Heart right ventricle (tissue), 16 donors: ENCODE measurements at regions not wholly inside any gene's neighbourhood (a gene's known extent, or its start where the extent isn't known, plus 50 kb on each side); places are given as distances from the start of the nearest gene placed in this dataset.

Experiments
- ATAC-seq, 8 donors: fragments of 200-7000 bp; cut with Tn5 transposase; one replicate each; pipeline ENCODE4 v1.9.1; 2020; ENCODE audit warnings: mild to moderate bottlenecking in 8 of 8, moderate library complexity in 8 of 8, moderate number of reproducible peaks in 1 of 8
- DNase-seq, 2 donors: peaks; one replicate each; pipeline ENCODE4 v3.0.0-alpha.2; 2020
- H3K27ac ChIP-seq, 10 donors: fragments of 200-600 bp; sonication (generic) in 2 of 10; one replicate each; pipeline versions ENCODE4 v1.5.0 to v1.8.0; 2020 to 2022; ENCODE audit warnings: mild to moderate bottlenecking in 3 of 10
- H3K27me3 ChIP-seq, 7 donors: fragments of 200-600 bp; one replicate each; pipeline ENCODE4 v1.8.0; 2021 to 2022; ENCODE audit warnings: mild to moderate bottlenecking in 2 of 7
- H3K36me3 ChIP-seq, 9 donors: fragments of 200-600 bp; sonication (generic) in 1 of 9; one replicate each; pipeline versions ENCODE4 v1.5.0 to v1.8.0; 2020 to 2022; ENCODE audit warnings: mild to moderate bottlenecking in 2 of 9
- H3K4me1 ChIP-seq, 9 donors: fragments of 200-600 bp; sonication (generic) in 1 of 9; one replicate each; pipeline versions ENCODE4 v1.5.0 to v1.8.0; 2020 to 2022; ENCODE audit warnings: mild to moderate bottlenecking in 4 of 9
- H3K4me3 ChIP-seq, 10 donors: fragments of 200-600 bp; sonication (generic) in 2 of 10; one replicate each; pipeline versions ENCODE4 v1.5.0 to v1.8.0; 2020 to 2022; ENCODE audit warnings: mild to moderate bottlenecking in 7 of 10, moderate library complexity in 2 of 10
- H3K9me3 ChIP-seq, 11 donors: fragments of 200-600 bp in 10 of 11; sonication (generic) in 2 of 11; one replicate each; pipeline versions ENCODE4 v1.5.0 to v1.8.0; 2013 to 2022; ENCODE audit warnings: mild to moderate bottlenecking in 2 of 11, control low read depth in 1 of 11, moderate library complexity in 1 of 11
- WGBS, 2 donors: extraction: QIAGEN DNeasy Blood & Tissue Kit; methylation state at CpG; one replicate each; pipeline ENCODE4 v1.1.7; 2013; ENCODE audit warnings: inconsistent platforms in 1 of 2; 5-methylcytosine and 5-hydroxymethylcytosine counted together
- intact Hi-C, 10 donors: fragments of 100-400 bp; cut with DNase I; formaldehyde crosslinking; loops; one replicate each; pipeline versions ENCODE4 v1.11.1 to v1.14.2; 2022
- TF ChIP-seq, protein P1 (sequence below), 9 donors: fragments of 200-600 bp; sonication (generic) in 2 of 9; IDR thresholded peaks; one replicate each; pipeline versions ENCODE4 v1.5.0 to v1.8.0; 2021 to 2022; ENCODE audit warnings: antibody characterized with exemption in 9 of 9, mild to moderate bottlenecking in 5 of 9, moderate library complexity in 1 of 9
- donor health status: Arrhythmogenic right ventricular cardiomyopathy.
- donor health status: ischemic (EF 13 %, LVEDD 7.1; RV severe dilation, severe dysfunction).
- donor health status: healthy with polysubstance abuse.
- donor health status: DM: no; HTN: yes; CAD: no.
- donor health status: DM: no; HTN: no; CAD: no.
- donor health status: ischemic (EF 25% LVEDD 6.9; RV normal size, moderate dysfunction).
- donor health status: ischemic (EF 25% LVEDD 5.7; RV mildly dilated, moderate dysfunction).
- donor health status: healthy.
- donor health status: DM: yes; HTN: yes; CAD: no.
- donor health status: Ischemic cardiomyopathy.
- donor health status: ischemic (EF 35%, LVEDD 5.7; RV mildly dilated, moderate dysfunction).
- donor health status: nonischemic (EF 11% LVEDD 7.7; RV severe dilation, severe dysfunction).
- donor health status: DM: yes; HTN: yes; CAD: no.
- donor health status: PGD.
- donor health status: ischemic (EF 29% LVEDD 5.4; RV normal size, mild dysfunction).
- donor health status: nonischemic (EF 23%, LVEDD 6.1; RV moderate dilation, normal function).

DNA sequence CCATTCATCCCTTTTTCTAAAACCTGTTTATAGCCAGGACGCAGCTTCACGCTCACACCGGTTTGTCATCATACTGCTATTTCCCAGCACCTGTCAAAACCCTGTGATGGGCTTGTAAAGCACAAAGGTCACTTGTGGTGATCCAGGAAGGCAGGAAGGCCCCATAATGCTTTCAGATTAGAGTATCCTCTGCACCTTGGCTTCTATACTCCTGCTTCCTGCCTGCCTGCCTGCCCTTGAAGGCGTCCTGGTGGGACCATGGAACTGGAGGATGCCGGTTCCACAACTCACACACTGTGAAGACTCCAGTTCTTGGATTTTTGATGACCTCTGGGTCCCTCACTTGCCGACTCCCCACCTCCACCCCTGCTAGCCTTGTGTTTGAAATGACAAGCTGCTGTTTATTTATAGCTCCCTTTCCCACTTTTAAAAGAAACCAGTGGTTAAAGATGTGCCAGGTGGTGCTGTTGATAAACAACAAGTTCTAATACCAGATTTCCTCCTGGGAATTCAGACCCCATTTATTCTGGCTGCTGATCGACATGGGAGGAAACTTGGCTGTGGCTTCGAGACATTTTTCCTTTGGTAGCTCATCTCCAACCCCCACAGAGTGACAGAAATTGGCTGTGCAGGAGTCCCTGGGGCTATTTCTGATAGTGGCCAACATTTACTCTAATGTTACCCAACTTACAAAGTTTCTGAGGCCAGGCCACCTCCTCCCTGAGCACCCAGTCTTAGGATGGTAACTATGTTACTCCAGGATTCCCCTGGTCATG, 211.5 kb downstream of the KDR start:
- intact Hi-C loops = no loop called here
- peaks cover 0 to 36% (median 21%) of the 10 kb centered on the region in 9 donors for H3K4me1 ChIP-seq
- TF ChIP-seq, protein P1, sequence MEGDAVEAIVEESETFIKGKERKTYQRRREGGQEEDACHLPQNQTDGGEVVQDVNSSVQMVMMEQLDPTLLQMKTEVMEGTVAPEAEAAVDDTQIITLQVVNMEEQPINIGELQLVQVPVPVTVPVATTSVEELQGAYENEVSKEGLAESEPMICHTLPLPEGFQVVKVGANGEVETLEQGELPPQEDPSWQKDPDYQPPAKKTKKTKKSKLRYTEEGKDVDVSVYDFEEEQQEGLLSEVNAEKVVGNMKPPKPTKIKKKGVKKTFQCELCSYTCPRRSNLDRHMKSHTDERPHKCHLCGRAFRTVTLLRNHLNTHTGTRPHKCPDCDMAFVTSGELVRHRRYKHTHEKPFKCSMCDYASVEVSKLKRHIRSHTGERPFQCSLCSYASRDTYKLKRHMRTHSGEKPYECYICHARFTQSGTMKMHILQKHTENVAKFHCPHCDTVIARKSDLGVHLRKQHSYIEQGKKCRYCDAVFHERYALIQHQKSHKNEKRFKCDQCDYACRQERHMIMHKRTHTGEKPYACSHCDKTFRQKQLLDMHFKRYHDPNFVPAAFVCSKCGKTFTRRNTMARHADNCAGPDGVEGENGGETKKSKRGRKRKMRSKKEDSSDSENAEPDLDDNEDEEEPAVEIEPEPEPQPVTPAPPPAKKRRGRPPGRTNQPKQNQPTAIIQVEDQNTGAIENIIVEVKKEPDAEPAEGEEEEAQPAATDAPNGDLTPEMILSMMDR (IDR thresholded peaks at IDR 0.05) = no peak
- H3K27me3 ChIP-seq = no peaks in the 10 kb centered on the region
- no peak overlapping the region for H3K4me3 ChIP-seq
- ATAC-seq (peak; percentile 50 to 85 (median 64)), DNase-seq (peak in 1 of 2 donors; percentile 25)
- 41 to 52% methylated on average over 8 of the region's 8 CpGs for WGBS, 2 donors
- no peaks in the 10 kb centered on the region for H3K9me3 ChIP-seq
- no peaks in the 10 kb centered on the region for H3K36me3 ChIP-seq
- H3K27ac ChIP-seq = peak overlapping the region in 7 of 10 donors; percentile 11 to 71 (median 38)

DNA sequence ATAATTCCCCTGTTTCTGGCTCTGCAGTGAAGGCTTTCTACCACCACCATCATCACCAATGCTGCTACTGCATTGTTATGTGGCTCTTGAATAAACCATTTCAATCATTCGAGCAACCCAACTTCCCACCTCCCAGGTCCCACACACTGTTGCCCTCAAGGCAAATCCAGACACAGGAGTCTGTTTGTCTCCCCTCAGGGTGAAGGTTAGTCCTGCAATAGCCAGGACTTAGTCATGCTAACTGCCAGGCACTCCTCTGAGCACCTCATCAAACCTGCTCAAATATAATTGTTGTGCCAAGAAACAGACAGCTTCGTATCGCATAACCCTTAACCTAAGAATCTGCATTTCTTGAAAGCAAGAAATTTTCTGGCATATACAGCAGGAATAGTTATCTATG, 213.2 kb downstream of the KDR start:
- H3K9me3 ChIP-seq = peaks cover 0 to 10% (median 0%) of the 10 kb centered on the region in 11 donors
- H3K36me3 ChIP-seq = no peaks in the 10 kb centered on the region
- WGBS, 2 donors = 94 to 95% methylated on average over 3 of the region's 3 CpGs
- no peak overlapping the region for H3K4me3 ChIP-seq
- intact Hi-C loops = no loop called here
- H3K4me1 ChIP-seq = peaks cover 0 to 36% (median 21%) of the 10 kb centered on the region in 9 donors
- ATAC-seq (no peak), DNase-seq (no peak)
- no peaks in the 10 kb centered on the region for H3K27me3 ChIP-seq
- TF ChIP-seq, protein P1 (IDR thresholded peaks at IDR 0.05) = no peak
- H3K27ac ChIP-seq = peak overlapping the region in 1 of 10 donors; percentile 43

GRCh38 chr4:54909961-54910360, 215.4 kb downstream of the KDR start:
- intact Hi-C loops = no loop called here
- Histone ChIP-seq H3K4me3 (no peak overlapping the region), H3K4me1 (peaks cover 0 to 33% (median 21%) of the 10 kb centered on the region in 9 donors), H3K27me3 (no peaks in the 10 kb centered on the region), H3K9me3 (peaks cover 0 to 18% (median 0%) of the 10 kb centered on the region in 11 donors), H3K27ac (no peak overlapping the region), H3K36me3 (no peaks in the 10 kb centered on the region)
- DNase-seq (no peak), ATAC-seq (no peak)
- TF ChIP-seq, protein P1 (IDR thresholded peaks at IDR 0.05) = no peak
- 50 to 76% methylated on average over 2 of the region's 2 CpGs for WGBS, 2 donors

- Histone ChIP-seq H3K4me3 (no peak overlapping the region), H3K9me3 (peaks cover 0 to 18% (median 0%) of the 10 kb centered on the region in 11 donors), H3K4me1 (peaks cover 0 to 24% (median 11%) of the 10 kb centered on the region in 9 donors), H3K27me3 (no peaks in the 10 kb centered on the region), H3K36me3 (no peaks in the 10 kb centered on the region), H3K27ac (no peak overlapping the region)
- TF ChIP-seq, protein P1 (IDR thresholded peaks at IDR 0.05) = no peak
- 62 to 63% methylated on average over 3 of the region's 3 CpGs for WGBS, 2 donors
- DNase-seq (no peak), ATAC-seq (no peak)
- intact Hi-C loops = no loop called here
These were observed 216.6 kb downstream of the KDR start for GRCh38 chr4:54908763-54909162.
